NCI-H1417 treated with DMSO at 0.1 percent for 48 hours (cell line): ENCODE measurements at regions not wholly inside any gene's neighbourhood (a gene's known extent, or its start where the extent isn't known, plus 50 kb on each side); places are given as distances from the start of the nearest gene placed in this dataset.

ENCODE experiments used
- DNase-seq: peaks from one replicate; lab custom pipeline; 2025; lab: John Stamatoyannopoulos, UW

DNA sequence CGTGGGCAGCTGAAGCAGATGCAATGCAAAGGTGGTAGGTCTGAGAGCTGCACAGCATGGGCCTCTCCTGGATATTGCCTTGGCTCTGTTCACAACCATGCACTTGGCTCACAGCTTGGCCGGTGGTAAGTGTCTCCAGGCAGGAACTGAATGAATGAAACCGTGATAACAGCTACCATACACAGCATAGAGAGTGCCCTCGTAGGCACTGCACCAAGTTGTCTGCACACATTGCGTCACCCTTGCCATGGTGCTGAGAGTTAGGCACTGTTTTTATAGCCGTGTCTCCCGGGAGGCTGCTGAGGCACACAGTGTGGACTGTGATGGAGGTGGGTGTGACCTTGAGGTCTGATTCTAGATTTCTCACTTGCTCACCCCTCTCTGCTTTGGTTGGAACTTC lies 157.6 kb upstream of the VASH1 start:
- DNase-seq, result no peak

DNA sequence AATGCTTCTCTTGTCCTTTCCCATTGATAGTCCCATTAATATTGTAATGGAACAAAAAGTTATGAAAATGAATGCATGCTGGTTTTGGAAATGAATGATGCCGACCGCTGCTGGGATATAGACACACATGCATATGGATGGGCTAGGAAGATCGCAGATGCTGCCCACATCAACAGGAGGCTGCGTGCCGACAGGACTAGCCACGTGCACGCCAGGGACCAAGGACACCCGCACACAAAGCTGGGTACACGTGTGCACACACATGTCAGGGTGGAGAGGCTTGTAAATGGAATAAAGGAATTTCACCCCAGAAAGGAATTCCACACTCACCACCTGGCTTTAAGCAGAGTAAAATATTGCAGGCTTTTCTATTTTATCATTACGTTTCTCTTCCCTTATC lies 153.8 kb upstream of the VASH1 start:
- no peak for DNase-seq

DNA sequence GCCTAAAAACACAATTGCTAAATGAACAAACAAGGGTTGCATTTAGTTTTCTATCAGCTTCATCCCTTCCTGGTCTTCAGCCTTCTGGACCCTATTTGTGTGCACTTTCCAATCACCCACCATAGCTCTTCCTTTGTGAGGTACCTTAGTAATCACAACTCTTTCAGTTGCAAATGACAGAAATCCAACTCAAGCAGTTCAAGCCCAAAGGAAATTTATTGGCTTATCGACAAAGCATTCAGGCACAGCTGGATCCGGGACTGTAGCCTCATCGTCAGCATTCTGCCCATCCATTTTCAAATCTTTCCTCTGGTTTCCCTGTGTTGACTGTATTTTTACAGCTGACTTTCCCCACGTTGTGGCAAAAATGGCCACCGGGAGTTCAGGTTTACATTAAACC lies 148.6 kb upstream of the VASH1 start:
- no peak for DNase-seq

DNA sequence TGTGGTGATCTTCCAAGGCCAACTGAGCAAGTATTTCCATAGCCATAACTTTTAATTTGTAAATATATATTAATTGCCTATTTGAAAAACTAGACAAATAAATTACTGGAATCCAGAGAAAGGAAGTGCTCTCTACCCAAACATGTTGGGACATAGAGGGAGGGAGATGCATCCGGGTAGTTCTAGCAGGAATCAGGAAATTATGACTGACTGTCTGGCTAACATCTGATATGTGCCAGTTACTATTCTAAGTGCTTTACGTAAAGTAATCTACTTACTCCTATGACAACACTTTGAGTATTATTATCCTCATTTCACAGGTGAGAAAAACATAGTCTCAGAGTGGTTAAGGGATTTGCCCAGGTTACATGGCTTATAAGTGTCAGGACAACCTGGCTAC lies 147.7 kb upstream of the VASH1 start:
- no peak for DNase-seq

DNA sequence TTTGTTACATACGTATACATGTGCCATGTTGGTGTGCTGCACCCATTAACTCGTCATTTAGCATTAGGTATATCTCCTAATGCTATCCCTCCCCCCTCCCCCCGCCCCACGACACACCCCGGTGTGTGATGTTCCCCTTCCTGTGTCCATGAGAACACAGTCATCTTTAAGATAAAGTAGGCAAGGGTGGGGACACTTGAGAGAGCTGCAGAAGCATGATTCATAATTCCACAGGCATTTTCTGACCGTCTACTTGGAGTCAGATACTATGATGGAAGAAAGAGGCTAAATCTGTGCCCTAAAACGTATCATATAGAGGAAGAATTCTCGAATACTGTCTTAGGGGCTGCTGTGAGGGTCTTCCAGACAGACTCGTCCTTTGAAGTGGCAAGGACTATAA lies 145.9 kb upstream of the VASH1 start:
- no peak for DNase-seq

DNA sequence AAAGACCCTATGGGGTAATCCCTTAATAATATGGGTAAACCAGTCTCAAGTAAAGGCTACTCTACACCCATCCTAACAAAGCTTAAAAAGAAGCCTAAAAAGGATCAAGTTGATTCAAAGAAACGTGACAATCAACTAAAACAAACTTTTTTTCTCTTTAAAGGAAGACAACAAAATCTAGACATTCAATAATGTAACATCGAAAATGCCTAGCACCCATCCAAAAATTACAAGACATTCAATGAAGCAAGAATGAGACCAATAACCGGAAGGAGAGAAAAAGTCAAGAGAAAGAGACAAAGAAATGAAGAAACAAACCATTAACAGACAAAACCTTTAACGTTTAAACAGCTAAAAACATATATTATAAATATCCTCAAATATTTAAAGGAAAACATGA lies 143.8 kb upstream of the VASH1 start:
- DNase-seq, result no peak

DNA sequence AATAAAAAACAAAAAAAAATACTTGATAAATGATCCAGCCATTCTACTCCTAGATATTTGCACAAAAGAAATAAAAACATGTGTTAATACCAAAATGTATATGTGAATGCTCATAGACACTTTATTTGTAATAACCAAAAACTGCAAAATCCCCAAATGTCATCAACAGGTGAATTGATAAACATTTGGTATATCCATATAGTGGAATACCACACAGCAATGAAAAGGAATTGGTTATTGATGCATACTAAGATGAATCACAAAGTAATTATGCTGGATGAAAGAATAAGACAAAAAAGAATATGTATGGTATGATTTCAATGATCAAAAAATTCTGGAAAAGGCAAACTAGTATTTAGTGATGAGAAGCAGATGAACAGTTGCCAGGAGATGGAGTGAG lies 124.7 kb upstream of the VASH1 start:
- no peak for DNase-seq

DNA sequence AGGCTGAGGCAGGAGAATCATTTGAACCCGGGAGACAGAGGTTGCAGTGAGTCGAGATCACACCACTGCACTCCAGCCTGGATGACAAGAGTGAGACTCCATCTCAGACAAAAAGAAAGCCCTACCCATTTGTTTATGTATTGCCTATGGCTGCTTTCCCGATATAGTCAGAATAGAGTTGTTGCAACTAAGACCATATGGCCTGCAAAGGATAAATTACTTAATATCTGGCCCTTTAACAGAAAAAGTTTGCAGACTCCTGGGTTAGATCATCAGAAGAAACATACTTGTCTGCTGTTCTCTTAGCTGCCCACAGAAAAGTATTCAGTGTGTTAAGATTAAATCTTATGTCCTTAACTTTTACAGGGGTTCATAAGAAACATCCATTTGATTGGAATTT lies 122.4 kb upstream of the VASH1 start:
- DNase-seq, result no peak

DNA sequence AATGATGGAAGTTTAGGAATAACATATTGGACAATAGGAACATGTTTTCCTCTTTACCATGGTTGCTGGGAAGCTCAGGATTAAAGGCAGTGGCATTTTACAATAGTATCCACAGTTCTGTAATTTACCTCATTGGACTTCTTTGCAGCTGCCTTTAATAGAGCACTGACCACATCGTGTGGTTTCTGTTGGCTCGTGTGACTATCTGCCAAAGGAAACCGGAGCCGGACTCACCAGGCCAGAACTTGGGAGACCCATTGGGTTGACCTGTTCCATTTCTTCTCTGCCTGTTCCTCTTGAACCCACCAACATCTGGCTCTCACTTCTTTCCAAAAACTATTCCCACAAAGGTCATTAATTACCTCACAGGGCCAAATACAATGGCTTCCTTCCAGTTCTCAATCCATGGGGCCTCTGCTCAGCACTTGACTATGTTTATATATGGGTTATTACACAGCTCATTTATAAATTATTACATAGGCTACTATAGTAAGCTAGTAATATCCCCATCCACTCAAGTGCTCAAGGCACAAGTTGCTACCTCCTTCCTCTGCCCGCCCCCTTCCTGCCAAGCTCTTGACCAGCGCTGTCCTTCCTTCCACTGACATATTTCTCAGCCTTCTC lies 121.5 kb upstream of the VASH1 start:
- no peak for DNase-seq

DNA sequence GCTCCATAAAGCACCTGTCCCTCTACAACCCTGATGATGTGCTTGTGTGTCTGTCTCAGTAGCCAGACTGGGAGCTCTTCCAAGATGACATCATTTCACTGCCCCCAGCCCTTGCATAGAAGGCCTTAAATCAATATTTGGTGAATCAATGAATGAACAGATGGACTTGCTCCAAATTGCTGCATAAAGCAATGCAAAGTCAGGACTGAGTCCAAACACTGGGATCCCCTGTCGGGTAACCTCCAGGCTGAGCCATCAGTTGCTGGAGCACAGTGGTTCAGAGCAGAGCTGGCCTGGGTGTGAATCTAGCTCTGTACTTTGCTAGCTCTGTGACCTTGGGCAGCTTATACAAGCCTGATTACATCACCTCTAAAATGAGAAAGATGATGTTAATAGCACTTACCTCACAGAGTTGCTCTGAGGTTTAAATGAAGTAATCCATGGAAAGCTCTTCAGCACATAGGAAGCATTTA lies 120.3 kb upstream of the VASH1 start:
- DNase-seq, result no peak

DNA sequence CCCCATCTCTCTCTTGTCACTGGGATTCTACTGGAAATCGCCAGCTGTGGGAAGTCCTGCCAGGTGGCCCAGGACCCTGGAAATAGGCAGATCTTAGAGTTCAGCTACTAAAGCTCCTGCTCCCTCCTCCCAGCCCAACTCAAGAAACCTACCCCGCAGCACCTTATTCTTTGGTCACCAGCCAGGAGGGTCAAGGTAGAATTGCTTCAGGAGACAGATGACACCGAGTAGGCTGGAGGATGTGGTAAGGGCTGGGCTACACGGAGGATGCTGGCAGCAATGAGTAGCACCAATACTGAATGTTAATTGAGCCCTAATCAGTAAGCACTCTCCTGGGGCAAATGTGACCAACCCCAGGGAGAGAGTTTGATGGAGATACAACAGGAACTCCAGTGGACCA lies 119.7 kb upstream of the VASH1 start:
- DNase-seq, result no peak

DNA sequence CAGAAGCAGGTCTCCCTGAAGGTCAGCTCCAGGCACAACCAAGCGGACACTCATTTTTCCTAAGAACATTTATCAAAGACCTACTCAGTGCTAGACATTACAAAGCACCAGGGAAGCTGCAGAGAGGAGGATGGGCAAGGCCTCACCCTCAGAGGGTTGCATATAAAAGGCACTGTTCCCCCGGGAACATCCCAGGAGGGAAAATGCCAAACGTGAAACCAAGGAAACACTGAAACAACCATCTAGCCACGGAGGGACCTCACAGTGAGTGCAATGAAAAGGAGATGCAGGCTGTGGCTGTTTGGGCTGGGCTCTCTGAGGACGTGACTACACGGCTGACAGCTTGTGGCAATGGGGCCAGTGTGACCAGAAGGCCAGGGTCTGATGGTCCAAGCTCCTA lies 117.4 kb upstream of the VASH1 start:
- no peak for DNase-seq

DNA sequence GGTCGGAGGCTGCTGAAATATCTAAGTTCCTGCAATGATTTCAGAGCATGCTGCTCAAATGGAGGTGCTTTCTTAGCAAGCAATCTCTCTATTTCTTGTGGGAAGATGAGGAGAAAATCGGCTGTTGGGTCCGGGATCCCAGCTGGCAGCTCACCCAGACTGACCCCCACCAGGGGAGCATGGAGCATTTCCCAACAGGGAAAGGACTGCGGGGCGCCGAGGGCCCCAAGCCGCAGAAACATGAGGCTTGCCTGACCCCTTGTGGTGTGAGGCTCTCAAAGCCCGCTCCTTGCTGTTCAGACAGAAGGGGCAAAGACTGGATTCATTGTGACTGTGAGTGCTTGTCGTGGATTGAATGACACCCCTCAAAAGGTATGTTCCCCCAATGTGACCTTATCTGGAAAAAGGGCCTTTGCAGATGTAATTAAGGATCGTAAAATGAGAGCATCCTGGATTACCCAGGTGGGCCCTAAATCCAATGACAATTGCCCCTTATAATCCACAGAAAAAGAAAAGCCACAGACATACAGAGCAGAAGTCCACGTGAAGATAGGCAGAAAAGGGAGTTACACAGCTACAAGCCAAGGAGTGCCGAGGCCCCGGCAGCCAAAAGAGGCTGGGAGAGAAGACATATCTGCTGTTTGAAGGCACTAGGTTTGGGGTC lies 116.3 kb upstream of the VASH1 start:
- DNase-seq, result peak; percentile 6

DNA sequence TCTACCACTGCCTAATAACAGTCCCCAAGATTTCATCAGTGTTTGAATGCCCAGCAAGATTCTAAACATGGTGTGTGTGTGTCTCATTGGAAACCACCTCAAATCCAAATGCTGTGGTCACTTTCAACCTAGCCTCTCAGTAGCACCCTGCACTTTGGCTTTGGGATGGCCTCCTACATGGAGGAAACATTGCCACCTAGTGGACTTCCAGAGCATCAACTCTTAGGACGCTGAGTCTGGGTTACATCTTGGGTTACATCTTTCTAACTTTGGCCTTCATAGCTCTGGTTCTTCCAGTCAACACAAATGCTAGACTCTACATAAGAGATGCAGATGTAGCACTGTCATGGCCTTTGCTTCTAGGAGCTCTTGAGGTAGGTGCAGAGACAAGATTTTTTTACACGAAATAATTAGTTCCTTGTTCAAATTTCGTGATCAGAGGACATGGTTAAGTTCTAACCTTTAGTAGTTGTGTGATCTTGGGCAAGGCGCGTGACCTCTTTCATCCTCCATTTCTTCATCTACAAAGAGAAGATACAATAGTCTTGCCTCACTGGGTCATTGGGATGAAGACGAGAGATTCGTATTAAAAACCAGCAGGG lies 113.5 kb upstream of the VASH1 start:
- DNase-seq, result peak; percentile 32

DNA sequence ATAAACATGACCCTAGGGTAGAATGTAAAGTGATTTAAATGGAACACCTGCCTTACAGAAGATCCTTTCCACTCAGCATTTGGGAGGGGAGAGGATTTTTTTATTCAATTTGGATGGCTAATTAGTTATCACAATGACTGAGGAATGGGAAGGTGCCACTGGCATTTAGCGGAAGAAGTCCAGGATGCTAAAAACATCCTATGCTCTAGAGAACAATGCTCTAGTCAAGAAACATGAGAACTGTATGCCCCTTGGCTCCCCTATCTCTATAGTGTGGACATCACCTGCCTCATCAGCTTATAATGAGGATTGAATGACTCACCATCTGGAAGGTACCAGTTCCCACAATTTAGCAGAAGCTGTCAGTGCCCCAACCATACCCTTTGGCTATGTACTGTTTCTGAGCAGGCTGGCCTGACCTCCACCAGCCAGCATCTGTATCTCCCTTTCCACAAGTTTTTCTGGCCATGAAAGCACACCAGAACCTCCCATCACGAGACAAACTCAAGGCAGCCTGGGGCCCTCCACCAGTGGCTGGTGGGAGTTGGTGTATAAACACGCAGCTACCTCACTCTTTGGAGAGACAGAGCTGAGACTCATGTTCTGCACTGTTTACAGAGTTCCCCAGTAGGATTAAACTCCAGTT lies 109.7 kb upstream of the VASH1 start:
- no peak for DNase-seq

DNA sequence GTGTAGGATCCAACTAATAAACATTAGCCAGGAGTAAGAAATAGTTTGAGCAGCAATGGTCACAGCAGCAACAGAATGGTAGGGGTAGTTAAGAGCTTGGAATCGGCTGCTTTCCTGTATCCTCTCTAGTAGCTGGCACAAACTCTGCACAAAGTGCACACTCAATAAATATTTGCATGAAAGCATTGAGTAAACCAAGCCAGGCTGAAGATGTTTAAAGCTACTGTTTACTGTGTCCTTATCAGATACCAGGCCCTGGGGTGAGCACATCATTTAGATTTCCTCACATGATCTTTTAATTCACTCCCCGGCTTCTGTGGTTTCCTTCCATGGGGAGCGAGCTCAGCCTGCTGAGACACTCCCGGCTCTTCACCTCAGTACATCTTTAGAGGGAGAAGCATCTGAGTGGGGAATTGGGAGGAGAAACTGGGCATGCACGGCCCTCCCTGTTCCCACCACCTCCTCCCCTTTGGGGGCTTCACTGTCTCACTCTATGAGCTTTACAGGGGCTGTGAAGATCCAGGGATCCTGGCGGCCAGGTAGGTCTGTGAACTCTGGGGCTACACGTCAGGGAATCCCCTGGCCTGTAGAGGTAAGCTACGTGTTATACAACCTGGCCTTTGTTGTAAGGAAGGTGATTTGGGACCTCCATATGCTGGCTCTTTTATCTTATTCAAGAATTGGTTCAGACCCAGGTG lies 107.2 kb upstream of the VASH1 start:
- no peak for DNase-seq

DNA sequence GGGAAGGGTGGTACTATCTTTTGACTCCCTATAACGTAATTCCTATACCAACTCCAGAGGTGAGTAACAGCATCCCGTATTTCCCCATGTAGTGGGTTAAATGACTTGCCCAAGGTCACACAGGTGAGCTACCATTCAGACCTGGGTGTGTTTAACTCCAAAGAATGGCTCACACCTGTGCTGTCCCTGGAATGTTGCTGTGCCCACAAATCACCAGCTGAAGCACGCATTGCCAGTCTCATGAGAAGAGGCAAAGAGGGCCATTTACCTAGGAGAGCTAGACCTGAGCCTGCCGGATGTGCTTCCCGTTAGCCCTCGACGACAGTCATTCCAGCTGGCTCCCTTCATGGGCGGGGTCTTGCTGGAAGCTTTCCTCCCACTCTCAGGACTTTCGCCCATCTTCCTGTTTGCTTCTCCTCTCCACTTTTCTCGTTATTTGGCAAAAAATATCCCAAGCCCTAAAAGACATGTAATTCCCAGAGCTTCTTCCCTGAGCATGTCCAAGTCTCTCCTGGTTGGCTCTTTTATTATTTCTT lies 106.6 kb upstream of the VASH1 start:
- no peak for DNase-seq

DNA sequence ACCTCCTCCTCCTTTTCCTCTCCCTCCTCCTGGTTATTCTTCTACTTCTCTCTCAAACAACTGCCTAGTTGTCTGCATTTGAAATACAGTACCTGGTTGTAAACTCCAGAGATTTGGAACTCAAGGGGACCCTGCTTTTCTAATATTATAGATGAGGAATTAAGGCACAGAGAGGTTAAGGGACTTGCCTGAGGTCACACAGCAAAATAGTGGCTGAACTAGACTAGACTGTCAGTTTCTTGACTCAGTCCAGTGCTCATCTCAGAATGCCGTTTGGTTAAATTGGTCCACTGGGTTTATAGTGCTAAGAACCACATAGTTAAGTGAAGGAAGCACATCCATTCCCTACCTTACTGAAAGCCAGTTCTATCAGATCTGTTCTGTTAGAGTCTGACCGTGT lies 105.9 kb upstream of the VASH1 start:
- DNase-seq, result no peak

DNA sequence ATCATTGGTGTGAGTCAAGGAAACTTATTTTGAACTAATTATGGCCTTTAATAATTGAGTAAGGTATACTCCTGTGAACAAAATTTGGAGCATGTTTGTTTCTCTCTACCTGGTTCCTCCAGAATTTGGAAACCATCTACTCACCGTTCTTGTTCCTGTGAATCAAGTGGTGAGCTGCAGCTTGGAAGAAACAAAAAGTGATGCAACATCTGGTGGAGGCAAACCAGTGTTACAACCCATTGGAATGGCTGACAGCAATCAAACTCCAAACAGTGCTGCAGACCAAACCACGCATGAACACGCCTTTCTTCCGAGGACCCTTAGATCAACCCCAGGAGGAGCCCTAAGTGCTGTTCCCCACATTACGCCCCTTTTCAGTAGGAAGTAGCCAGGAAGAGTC lies 104.7 kb upstream of the VASH1 start:
- DNase-seq, result no peak

DNA sequence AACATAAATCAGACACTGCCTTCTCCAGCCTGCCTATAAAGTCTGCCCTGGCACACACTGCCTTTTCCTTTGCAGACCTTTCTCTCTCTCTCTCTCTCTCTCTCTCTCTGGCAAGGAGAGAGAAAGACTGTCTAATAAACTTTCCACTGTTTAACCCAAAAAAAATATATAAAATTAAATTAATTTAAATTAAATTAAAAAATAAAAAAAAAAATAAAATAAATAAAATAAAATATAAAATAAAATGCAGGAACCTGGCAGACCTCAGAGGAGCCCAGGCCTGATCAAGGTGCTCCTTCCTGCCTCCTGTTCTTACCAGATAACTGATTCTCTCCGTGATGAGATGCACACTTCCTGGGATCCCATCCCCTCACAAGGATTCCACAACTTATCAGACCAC lies 103.9 kb upstream of the VASH1 start:
- DNase-seq, result no peak

DNA sequence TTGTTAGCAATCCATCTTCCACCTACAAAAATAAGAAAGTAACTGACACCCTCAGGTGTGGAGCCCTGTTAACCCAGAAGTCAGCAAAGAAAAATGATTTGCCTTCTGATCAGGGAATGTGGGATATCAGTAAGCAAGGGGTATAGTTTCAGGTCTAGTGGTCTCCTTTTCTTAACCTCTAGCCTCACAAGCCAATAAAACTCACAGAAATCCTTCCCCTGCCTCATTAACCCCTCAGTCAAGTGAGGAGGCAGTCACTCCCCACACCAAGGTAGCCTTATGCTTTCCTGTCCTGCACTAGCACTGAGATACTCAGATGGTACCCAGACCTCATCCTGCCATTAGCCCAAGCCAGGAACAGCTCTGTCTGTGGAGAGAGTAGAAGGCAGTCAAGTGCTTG lies 103.4 kb upstream of the VASH1 start:
- no peak for DNase-seq

DNA sequence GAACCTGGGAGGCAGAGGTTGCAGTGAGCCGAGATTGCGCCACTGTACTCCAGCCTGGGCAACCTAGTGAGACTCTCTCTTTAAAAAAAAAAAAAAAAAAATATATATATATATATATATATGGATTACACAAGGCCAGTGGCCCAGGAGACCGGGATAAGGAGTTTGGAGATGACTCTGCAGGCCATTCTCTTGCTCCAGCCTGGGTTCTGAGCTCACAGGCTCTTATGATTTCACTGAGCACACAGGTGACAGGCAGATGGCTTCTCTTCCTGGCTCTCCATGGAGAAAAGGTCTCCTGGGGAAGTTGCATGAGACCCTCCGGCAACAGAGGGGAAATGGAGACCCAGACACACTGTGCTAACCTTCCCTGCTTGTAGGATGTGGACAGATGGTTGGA lies 98.7 kb upstream of the VASH1 start:
- DNase-seq, result no peak
